CD4-positive, alpha-beta memory T cell (primary cell): ENCODE measurements at regions not wholly inside any gene's neighbourhood (a gene's known extent, or its start where the extent isn't known, plus 50 kb on each side); places are given as distances from the start of the nearest gene placed in this dataset.

ENCODE experiments used
- CTCF ChIA-PET: fragments of 350-600 bp; sonication (Branson Sonifier 250); formaldehyde crosslinking; loops from one replicate; lab custom pipeline; 2021; ENCODE audit warnings: inconsistent platforms; ENCODE audit not compliant: partially characterized antibody; lab: Charles Lee
- POLR2A ChIA-PET: fragments of 350-600 bp; sonication (Branson Sonifier 250); formaldehyde crosslinking; loops from one replicate; lab custom pipeline; 2021; ENCODE audit not compliant: partially characterized antibody; lab: Charles Lee
- DNase-seq, 5 donors: peaks; one replicate each; pipeline versions ENCODE4 v3.0.0 to v3.0.0-alpha.2; 2020 to 2022; ENCODE audit warnings: mixed read lengths in 1 of 5
- H3K27ac ChIP-seq: one replicate; pipeline ENCODE4 v1.7.0; 2013; ENCODE audit warnings: low read depth, low read length
- H3K27me3 ChIP-seq: 2 replicates; pipeline ENCODE4 v1.7.0; 2013; ENCODE audit warnings: mild to moderate bottlenecking, low read length, moderate library complexity; ENCODE audit not compliant: insufficient read depth
- H3K36me3 ChIP-seq: 2 replicates; pipeline ENCODE4 v1.7.0; 2013; ENCODE audit warnings: mild to moderate bottlenecking, low read length, moderate library complexity; ENCODE audit not compliant: insufficient read depth
- H3K4me1 ChIP-seq: 2 replicates; pipeline ENCODE4 v1.7.0; 2013; ENCODE audit warnings: mild to moderate bottlenecking, low read length, moderate library complexity; ENCODE audit not compliant: insufficient read depth
- H3K4me3 ChIP-seq, 2 donors: one replicate each; pipeline ENCODE4 v1.7.0; 2013; ENCODE audit warnings: low read length in 2 of 2, mild to moderate bottlenecking in 1 of 2
- H3K9me3 ChIP-seq, 2 donors: one replicate each; pipeline ENCODE4 v1.7.0; 2013; ENCODE audit warnings: low read length in 2 of 2, control low read depth in 1 of 2; ENCODE audit not compliant: control insufficient read depth in 1 of 2
- H3K27ac Mint-ChIP-seq, 7 donors: one replicate each; pipeline ENCODE4 v1.8.0; 2020 to 2021; ENCODE audit warnings: mixed read lengths in 7 of 7, mild to moderate bottlenecking in 6 of 7, inconsistent platforms in 3 of 7, moderate library complexity in 3 of 7
- H3K27me3 Mint-ChIP-seq, 2 donors: one replicate each; pipeline ENCODE4 v1.8.0; 2020 to 2021; ENCODE audit warnings: mixed read lengths in 2 of 2
- H3K36me3 Mint-ChIP-seq, 2 donors: one replicate each; pipeline ENCODE4 v1.8.0; 2020 to 2021; ENCODE audit warnings: mixed read lengths in 2 of 2, inconsistent platforms in 1 of 2, mild to moderate bottlenecking in 1 of 2
- H3K4me1 Mint-ChIP-seq, 4 donors: one replicate each; pipeline ENCODE4 v1.8.0; 2020 to 2021; ENCODE audit warnings: mixed read lengths in 4 of 4, mild to moderate bottlenecking in 1 of 4
- H3K4me3 Mint-ChIP-seq, 8 donors: one replicate each; pipeline ENCODE4 v1.8.0; 2020 to 2021; ENCODE audit warnings: mixed read lengths in 8 of 8, mild to moderate bottlenecking in 7 of 8, moderate library complexity in 6 of 8, inconsistent platforms in 3 of 8
- H3K9me3 Mint-ChIP-seq, 8 donors: one replicate each; pipeline ENCODE4 v1.8.0; 2020 to 2021; ENCODE audit warnings: mixed read lengths in 8 of 8, mild to moderate bottlenecking in 5 of 8, inconsistent platforms in 3 of 8, moderate library complexity in 1 of 8
- intact Hi-C: fragments of 100-400 bp; cut with micrococcal nuclease; formaldehyde crosslinking; loops from one replicate; pipeline ENCODE4 v1.15.1; 2023

DNA sequence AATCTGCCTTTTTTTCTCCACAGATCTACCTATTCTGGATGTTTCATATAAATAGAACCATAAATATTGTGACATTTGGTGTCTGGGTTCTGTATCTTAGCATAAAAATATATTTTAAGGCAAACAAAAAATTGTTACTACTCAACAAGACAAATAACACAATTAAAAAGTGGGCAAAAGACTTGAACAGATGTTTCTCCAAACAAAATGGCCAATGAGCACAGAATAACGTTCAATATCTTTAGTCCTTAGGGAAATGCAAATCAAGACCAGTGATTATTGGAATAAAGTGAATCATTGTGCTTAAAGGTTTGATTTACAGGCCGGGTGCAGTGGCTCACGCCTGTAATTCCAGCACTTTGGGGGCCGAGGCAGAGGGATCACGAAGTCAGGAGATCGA, 1331.3 kb downstream of the AACS start:
- H3K9me3 Mint-ChIP-seq = peaks cover 0 to 3% (median 0%) of the 10 kb centered on the region in 8 donors
- CTCF ChIA-PET = no interaction called here
- intact Hi-C loops = no loop called here
- no peaks in the 10 kb centered on the region for H3K36me3 Mint-ChIP-seq
- no peak overlapping the region for H3K4me3 ChIP-seq
- no peaks in the 10 kb centered on the region for H3K27me3 ChIP-seq
- peaks cover 0 to 1% (median 0%) of the 10 kb centered on the region in 4 donors for H3K4me1 Mint-ChIP-seq
- H3K9me3 ChIP-seq = no peaks in the 10 kb centered on the region
- no peak for DNase-seq
- H3K36me3 ChIP-seq = no peaks in the 10 kb centered on the region
- peaks cover 2 to 3% of the 10 kb centered on the region in 2 donors for H3K27me3 Mint-ChIP-seq
- POLR2A ChIA-PET = no interaction called here
- H3K27ac ChIP-seq = no peak overlapping the region
- no peaks in the 10 kb centered on the region for H3K4me1 ChIP-seq
- no peak overlapping the region for H3K27ac Mint-ChIP-seq
- no peak overlapping the region for H3K4me3 Mint-ChIP-seq

GRCh38 chr12:126397071-126397581, 1331.9 kb downstream of the AACS start:
- H3K36me3 ChIP-seq = no peaks in the 10 kb centered on the region
- no peak overlapping the region for H3K4me3 Mint-ChIP-seq
- H3K27me3 Mint-ChIP-seq = peaks cover 2 to 3% of the 10 kb centered on the region in 2 donors
- H3K9me3 Mint-ChIP-seq = peaks cover 0 to 3% (median 0%) of the 10 kb centered on the region in 8 donors
- ChIA-PET POLR2A (no interaction called here), CTCF (no interaction called here)
- H3K4me1 ChIP-seq = no peaks in the 10 kb centered on the region
- H3K9me3 ChIP-seq = no peaks in the 10 kb centered on the region
- no peaks in the 10 kb centered on the region for H3K36me3 Mint-ChIP-seq
- DNase-seq = no peak
- intact Hi-C loops = no loop called here
- H3K27ac Mint-ChIP-seq = no peak overlapping the region
- H3K27me3 ChIP-seq = no peaks in the 10 kb centered on the region
- H3K4me3 ChIP-seq = no peak overlapping the region
- peaks cover 0 to 1% (median 0%) of the 10 kb centered on the region in 4 donors for H3K4me1 Mint-ChIP-seq
- no peak overlapping the region for H3K27ac ChIP-seq

DNA sequence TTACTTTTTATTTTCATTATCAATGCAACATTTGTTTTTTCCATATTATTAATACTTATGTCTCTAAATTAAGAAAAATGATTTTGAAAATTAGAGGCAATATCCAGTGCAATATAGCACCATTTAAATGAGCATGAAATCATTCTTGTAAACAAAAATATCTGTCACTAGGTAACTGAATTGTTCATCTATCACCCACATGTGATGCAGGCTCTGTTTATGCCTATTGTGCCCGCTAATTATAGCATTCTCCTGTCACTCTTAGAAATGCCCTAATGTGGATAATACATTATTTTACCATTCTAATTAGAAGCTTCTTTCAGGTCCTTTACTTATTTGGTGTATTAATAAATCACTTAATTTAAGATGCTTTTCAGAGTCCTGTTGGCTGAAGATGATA, 1332.4 kb downstream of the AACS start:
- Mint-ChIP-seq H3K9me3 (peaks cover 0 to 3% (median 0%) of the 10 kb centered on the region in 8 donors), H3K4me1 (peaks cover 0 to 1% (median 0%) of the 10 kb centered on the region in 4 donors), H3K4me3 (no peak overlapping the region), H3K27me3 (peaks cover 2 to 3% of the 10 kb centered on the region in 2 donors), H3K27ac (no peak overlapping the region), H3K36me3 (no peaks in the 10 kb centered on the region)
- Histone ChIP-seq H3K9me3 (no peaks in the 10 kb centered on the region), H3K27ac (no peak overlapping the region), H3K4me1 (no peaks in the 10 kb centered on the region), H3K27me3 (no peaks in the 10 kb centered on the region), H3K36me3 (no peaks in the 10 kb centered on the region), H3K4me3 (no peak overlapping the region)
- DNase-seq = no peak
- intact Hi-C loops = no loop called here
- POLR2A ChIA-PET = no interaction called here
- CTCF ChIA-PET = no interaction called here

- no peak for DNase-seq
- H3K9me3 Mint-ChIP-seq = peaks cover 0 to 3% (median 0%) of the 10 kb centered on the region in 8 donors
- no peak overlapping the region for H3K27ac Mint-ChIP-seq
- H3K9me3 ChIP-seq = no peaks in the 10 kb centered on the region
- no peaks in the 10 kb centered on the region for H3K27me3 ChIP-seq
- H3K36me3 ChIP-seq = no peaks in the 10 kb centered on the region
- no peak overlapping the region for H3K4me3 ChIP-seq
- POLR2A ChIA-PET = no interaction called here
- no peaks in the 10 kb centered on the region for H3K36me3 Mint-ChIP-seq
- CTCF ChIA-PET = no interaction called here
- H3K27me3 Mint-ChIP-seq = peaks cover 2% of the 10 kb centered on the region in 2 donors
- H3K4me1 ChIP-seq = no peaks in the 10 kb centered on the region
- no peak overlapping the region for H3K27ac ChIP-seq
- intact Hi-C loops = no loop called here
- H3K4me1 Mint-ChIP-seq = no peaks in the 10 kb centered on the region
- H3K4me3 Mint-ChIP-seq = no peak overlapping the region
These were observed 1335.6 kb downstream of the AACS start for GRCh38 chr12:126400831-126401230.

DNA sequence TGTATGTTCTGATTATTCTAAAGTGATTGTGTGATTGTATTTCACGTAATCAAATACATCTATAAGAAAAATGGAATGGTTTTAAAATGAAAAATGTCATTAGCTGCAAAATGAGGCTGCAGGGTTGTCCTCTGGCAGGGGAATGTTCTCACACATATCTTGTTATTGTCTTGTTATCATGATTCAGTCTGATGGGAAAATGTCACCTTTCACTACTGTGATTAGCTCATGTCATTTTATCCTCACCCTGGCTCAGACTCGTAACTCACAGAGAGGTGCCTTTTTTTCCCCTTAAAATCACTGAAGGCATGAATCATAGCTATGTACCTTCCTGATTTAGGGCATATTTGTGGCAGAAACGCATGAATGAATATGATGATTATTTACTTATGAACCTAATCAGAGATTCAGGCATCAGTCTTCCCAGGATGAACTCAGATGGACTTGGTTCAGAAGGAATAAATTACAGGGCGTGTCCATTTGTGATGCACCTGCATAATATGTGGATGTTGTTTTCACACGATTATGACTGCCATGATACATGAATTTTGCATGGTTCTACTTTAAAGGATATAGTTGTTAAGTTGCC, 1339.2 kb downstream of the AACS start:
- H3K27ac Mint-ChIP-seq = no peak overlapping the region
- DNase-seq = no peak
- peaks cover 0 to 4% (median 0%) of the 10 kb centered on the region in 4 donors for H3K4me1 Mint-ChIP-seq
- no peaks in the 10 kb centered on the region for H3K4me1 ChIP-seq
- H3K4me3 ChIP-seq = no peak overlapping the region
- H3K9me3 Mint-ChIP-seq = peaks cover 0 to 3% (median 0%) of the 10 kb centered on the region in 8 donors
- peaks cover 2% of the 10 kb centered on the region in 2 donors for H3K27me3 Mint-ChIP-seq
- no peaks in the 10 kb centered on the region for H3K27me3 ChIP-seq
- intact Hi-C loops = no loop called here
- H3K36me3 ChIP-seq = no peaks in the 10 kb centered on the region
- H3K27ac ChIP-seq = no peak overlapping the region
- H3K9me3 ChIP-seq = no peaks in the 10 kb centered on the region
- ChIA-PET POLR2A (no interaction called here), CTCF (no interaction called here)
- H3K4me3 Mint-ChIP-seq = no peak overlapping the region
- no peaks in the 10 kb centered on the region for H3K36me3 Mint-ChIP-seq

GRCh38 chr12:126418400-126418799, 1353.2 kb downstream of the AACS start:
- no peak for DNase-seq
- POLR2A ChIA-PET = no interaction called here
- CTCF ChIA-PET = interaction anchor here (0.6 kb wide), 1 partner anchor 199 kb away, joined by 3 read pairs; no protein-coding TSS in a partner anchor

GRCh38 chr12:126419131-126419530, 1353.9 kb downstream of the AACS start:
- Histone ChIP-seq H3K27me3 (no peaks in the 10 kb centered on the region), H3K4me3 (no peak overlapping the region), H3K27ac (no peak overlapping the region), H3K9me3 (no peaks in the 10 kb centered on the region), H3K36me3 (no peaks in the 10 kb centered on the region), H3K4me1 (no peaks in the 10 kb centered on the region)
- Mint-ChIP-seq H3K9me3 (peaks cover 0 to 4% (median 0%) of the 10 kb centered on the region in 8 donors), H3K27me3 (no peaks in the 10 kb centered on the region), H3K4me1 (no peaks in the 10 kb centered on the region), H3K36me3 (no peaks in the 10 kb centered on the region), H3K27ac (no peak overlapping the region), H3K4me3 (no peak overlapping the region)
- intact Hi-C loops = no loop called here
- ChIA-PET CTCF (no interaction called here), POLR2A (no interaction called here)
- DNase-seq = no peak

More at GRCh38 chr12:126418400-126418799, 1353.2 kb downstream of the AACS start:
- H3K4me3 ChIP-seq = no peak overlapping the region
- no peaks in the 10 kb centered on the region for H3K9me3 ChIP-seq
- no peaks in the 10 kb centered on the region for H3K36me3 ChIP-seq
- H3K27ac ChIP-seq = no peak overlapping the region
- H3K36me3 Mint-ChIP-seq = no peaks in the 10 kb centered on the region
- no peaks in the 10 kb centered on the region for H3K27me3 ChIP-seq
- no peaks in the 10 kb centered on the region for H3K27me3 Mint-ChIP-seq
- H3K4me1 Mint-ChIP-seq = no peaks in the 10 kb centered on the region
- H3K4me1 ChIP-seq = no peaks in the 10 kb centered on the region
- no peak overlapping the region for H3K4me3 Mint-ChIP-seq
- H3K27ac Mint-ChIP-seq = no peak overlapping the region
- peaks cover 0 to 4% (median 0%) of the 10 kb centered on the region in 8 donors for H3K9me3 Mint-ChIP-seq
- intact Hi-C loops = no loop called here
